ENCODE measurements at regions not wholly inside any gene's neighbourhood (a gene's known extent, or its start where the extent isn't known, plus 50 kb on each side); places are given as distances from the start of the nearest gene placed in this dataset.

DNA sequence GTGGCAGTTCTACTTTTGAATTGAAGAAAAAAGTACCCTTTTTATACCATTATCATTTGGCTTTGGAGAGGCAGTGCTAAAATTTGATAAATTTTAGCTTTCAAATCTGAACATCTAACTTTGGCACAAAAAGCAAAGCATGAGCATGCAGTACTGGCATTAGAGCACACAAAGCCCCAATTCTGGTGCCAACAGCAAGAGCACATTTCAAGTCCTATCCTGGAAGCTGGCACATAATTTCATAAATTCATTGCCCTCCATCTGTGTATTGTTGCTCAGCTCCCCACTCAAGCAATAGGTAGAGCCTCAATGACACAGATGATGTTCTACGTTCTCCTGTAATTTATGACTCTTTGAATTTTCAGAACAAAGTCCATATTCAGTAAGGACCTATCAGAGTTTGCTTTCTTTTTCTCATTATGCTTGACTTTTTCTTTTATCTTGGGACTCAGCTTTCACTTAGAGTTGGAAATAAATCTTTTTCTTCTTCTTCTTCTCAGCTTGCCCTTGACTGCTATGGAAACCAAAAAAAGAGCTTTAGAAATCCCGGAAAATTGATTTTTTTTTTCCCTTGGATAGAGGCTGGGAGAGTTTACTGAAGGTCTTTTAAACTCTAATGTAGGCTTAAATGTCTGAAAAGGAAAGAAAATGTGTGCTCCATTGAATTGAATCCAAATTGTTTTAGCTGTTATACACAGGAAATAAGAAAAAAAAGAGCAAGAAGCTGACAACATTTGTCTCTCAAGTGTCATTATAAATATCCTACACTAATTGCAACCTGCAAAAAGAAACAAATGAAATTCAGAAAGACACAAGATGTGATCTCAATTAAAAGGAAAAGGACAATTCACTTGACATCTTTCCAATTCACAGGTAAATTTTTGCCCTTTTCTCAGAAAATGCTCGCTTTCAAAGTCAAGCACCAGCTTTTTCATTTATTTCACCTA, 380.8 kb upstream of the CDH18 start:
- Histone ChIP-seq H3K4me1 (ENCODE audit: insufficient read depth, low read length, poor library complexity, severe bottlenecking) (no peaks in the 10 kb centered on the region), H3K79me2 (ENCODE audit: insufficient read depth, low read depth, low read length) (no peaks in the 10 kb centered on the region), H3K9me2 (ENCODE audit: insufficient read depth, low read length) (no peaks in the 10 kb centered on the region), H3K27ac (ENCODE audit: low read depth, low read length, poor library complexity, severe bottlenecking) (no peak overlapping the region), H2AFZ (ENCODE audit: low read length) (no peak overlapping the region), H4K20me1 (ENCODE audit: insufficient read depth, low read length) (no peaks in the 10 kb centered on the region), H3K4me2 (ENCODE audit: low read length) (no peak overlapping the region), H3K9me3 (ENCODE audit: low read length) (no peaks in the 10 kb centered on the region), H3K4me3 (ENCODE audit: low read depth, low read length, poor library complexity, severe bottlenecking) (no peak overlapping the region), H3K36me3 (ENCODE audit: insufficient read depth, low read length) (no peaks in the 10 kb centered on the region)
- TF ChIP-seq, protein P1, sequence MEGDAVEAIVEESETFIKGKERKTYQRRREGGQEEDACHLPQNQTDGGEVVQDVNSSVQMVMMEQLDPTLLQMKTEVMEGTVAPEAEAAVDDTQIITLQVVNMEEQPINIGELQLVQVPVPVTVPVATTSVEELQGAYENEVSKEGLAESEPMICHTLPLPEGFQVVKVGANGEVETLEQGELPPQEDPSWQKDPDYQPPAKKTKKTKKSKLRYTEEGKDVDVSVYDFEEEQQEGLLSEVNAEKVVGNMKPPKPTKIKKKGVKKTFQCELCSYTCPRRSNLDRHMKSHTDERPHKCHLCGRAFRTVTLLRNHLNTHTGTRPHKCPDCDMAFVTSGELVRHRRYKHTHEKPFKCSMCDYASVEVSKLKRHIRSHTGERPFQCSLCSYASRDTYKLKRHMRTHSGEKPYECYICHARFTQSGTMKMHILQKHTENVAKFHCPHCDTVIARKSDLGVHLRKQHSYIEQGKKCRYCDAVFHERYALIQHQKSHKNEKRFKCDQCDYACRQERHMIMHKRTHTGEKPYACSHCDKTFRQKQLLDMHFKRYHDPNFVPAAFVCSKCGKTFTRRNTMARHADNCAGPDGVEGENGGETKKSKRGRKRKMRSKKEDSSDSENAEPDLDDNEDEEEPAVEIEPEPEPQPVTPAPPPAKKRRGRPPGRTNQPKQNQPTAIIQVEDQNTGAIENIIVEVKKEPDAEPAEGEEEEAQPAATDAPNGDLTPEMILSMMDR (conservative IDR thresholded peaks at IDR 0.05; ENCODE audit: low read length) = no peak
- TF ChIP-seq EZH2phosphoT487 (IDR thresholded peaks at IDR 0.05; ENCODE audit: borderline replicate concordance, low read depth, low read length) = no peak
- POLR2A ChIA-PET = no interaction called here
- CTCF ChIA-PET (ENCODE audit: unreplicated experiment) = no interaction called here
- no peak for DNase-seq (ENCODE audit: low spot score)
- intact Hi-C loops (cut with micrococcal nuclease; ENCODE audit: unreplicated experiment) = no loop called here
- no TSS peak for BruUV-seq (replicated peaks)

DNA sequence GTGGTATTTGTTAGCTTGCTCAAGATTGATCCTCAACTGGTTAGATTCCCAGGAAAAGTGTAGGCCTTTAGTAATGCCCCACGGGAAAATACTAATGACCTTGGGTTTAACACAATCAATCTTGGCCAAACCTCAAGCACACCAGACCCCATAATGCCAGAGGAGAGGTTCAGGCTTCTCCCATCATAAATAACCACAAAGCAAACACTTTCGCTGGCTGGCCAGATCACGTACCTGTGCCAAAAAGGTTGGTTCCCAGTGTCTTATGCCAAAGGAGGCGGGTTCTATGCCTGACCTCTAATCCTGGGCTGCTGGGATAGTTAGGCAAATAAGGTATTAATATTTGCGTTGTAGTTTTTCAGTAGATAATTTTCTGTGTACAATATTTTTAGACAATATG, 379.2 kb upstream of the CDH18 start:
- DNase-seq (ENCODE audit: low spot score) = no peak
- Histone ChIP-seq H2AFZ (ENCODE audit: low read length) (no peak overlapping the region), H3K79me2 (ENCODE audit: insufficient read depth, low read depth, low read length) (no peaks in the 10 kb centered on the region), H3K4me1 (ENCODE audit: insufficient read depth, low read length, poor library complexity, severe bottlenecking) (no peaks in the 10 kb centered on the region), H3K9me3 (ENCODE audit: low read length) (no peaks in the 10 kb centered on the region), H3K27ac (ENCODE audit: low read depth, low read length, poor library complexity, severe bottlenecking) (no peak overlapping the region), H3K9me2 (ENCODE audit: insufficient read depth, low read length) (no peaks in the 10 kb centered on the region), H3K36me3 (ENCODE audit: insufficient read depth, low read length) (no peaks in the 10 kb centered on the region), H4K20me1 (ENCODE audit: insufficient read depth, low read length) (no peaks in the 10 kb centered on the region), H3K4me2 (ENCODE audit: low read length) (no peak overlapping the region), H3K4me3 (ENCODE audit: low read depth, low read length, poor library complexity, severe bottlenecking) (no peak overlapping the region)
- TF ChIP-seq, protein P1 (conservative IDR thresholded peaks at IDR 0.05; ENCODE audit: low read length) = no peak
- TF ChIP-seq EZH2phosphoT487 (IDR thresholded peaks at IDR 0.05; ENCODE audit: borderline replicate concordance, low read depth, low read length) = no peak
- CTCF ChIA-PET (ENCODE audit: unreplicated experiment) = no interaction called here
- BruUV-seq (replicated peaks) = no TSS peak
- POLR2A ChIA-PET = no interaction called here
- intact Hi-C loops (cut with micrococcal nuclease; ENCODE audit: unreplicated experiment) = no loop called here

DNA sequence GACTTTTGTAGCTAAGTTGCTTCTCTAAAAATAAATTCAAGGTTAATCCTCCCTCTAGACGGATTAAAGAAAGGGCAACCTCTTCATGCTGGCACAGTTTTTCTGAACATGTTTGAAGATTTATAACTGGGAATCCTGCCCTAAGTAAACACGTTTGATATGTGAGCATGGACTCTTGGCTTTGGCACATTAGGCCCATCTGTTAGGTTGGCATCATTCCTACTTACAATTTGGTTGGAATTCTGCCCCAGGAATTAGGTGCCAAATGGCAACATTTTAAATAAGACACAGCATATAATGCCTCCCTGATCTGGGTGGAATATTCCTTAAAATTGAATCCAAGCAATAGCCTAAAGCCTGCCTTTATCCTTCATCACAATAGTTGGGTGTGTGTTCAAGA, 372.3 kb upstream of the CDH18 start:
- TF ChIP-seq EZH2phosphoT487 (IDR thresholded peaks at IDR 0.05; ENCODE audit: borderline replicate concordance, low read depth, low read length) = no peak
- TF ChIP-seq, protein P1 (conservative IDR thresholded peaks at IDR 0.05; ENCODE audit: low read length) = no peak
- H3K9me2 ChIP-seq (ENCODE audit: insufficient read depth, low read length) = no peaks in the 10 kb centered on the region
- POLR2A ChIA-PET = no interaction called here
- intact Hi-C loops (cut with micrococcal nuclease; ENCODE audit: unreplicated experiment) = no loop called here
- BruUV-seq (replicated peaks) = no TSS peak
- H3K4me2 ChIP-seq (ENCODE audit: low read length) = no peak overlapping the region
- H4K20me1 ChIP-seq (ENCODE audit: insufficient read depth, low read length) = no peaks in the 10 kb centered on the region
- CTCF ChIA-PET (ENCODE audit: unreplicated experiment) = no interaction called here
- H3K36me3 ChIP-seq (ENCODE audit: insufficient read depth, low read length) = no peaks in the 10 kb centered on the region
- H3K4me1 ChIP-seq (ENCODE audit: insufficient read depth, low read length, poor library complexity, severe bottlenecking) = no peaks in the 10 kb centered on the region
- no peak for DNase-seq (ENCODE audit: low spot score)
- H3K4me3 ChIP-seq (ENCODE audit: low read depth, low read length, poor library complexity, severe bottlenecking) = no peak overlapping the region
- H2AFZ ChIP-seq (ENCODE audit: low read length) = no peak overlapping the region
- H3K9me3 ChIP-seq (ENCODE audit: low read length) = no peaks in the 10 kb centered on the region
- H3K79me2 ChIP-seq (ENCODE audit: insufficient read depth, low read depth, low read length) = no peaks in the 10 kb centered on the region
- H3K27ac ChIP-seq (ENCODE audit: low read depth, low read length, poor library complexity, severe bottlenecking) = no peak overlapping the region

Measured in OCI-LY7 (cell line).